K562 (cell line): ENCODE measurements at regions not wholly inside any gene's neighbourhood (a gene's known extent, or its start where the extent isn't known, plus 50 kb on each side); places are given as distances from the start of the nearest gene placed in this dataset.

Experiments used
- ATAC-seq: fragments of 200-7000 bp; cut with Tn5 transposase; 3 replicates; pipeline ENCODE4 v1.9.1; 2020; ENCODE audit warnings: moderate library complexity
- BruUV-seq: library from RNA; stranded (reverse); fragments of 400-500 nt; replicated peaks from 2 replicates; lab custom pipeline; 2021; lab: Mats Ljungman, UMichigan
- CTCF ChIA-PET: fragments of 300-600 bp; formaldehyde crosslinking; extraction: SDS; loops from one replicate; lab custom pipeline; 2021; ENCODE audit warnings: low intra/inter-chr PET ratio; lab: Yijun Ruan, JAX
- POLR2A ChIA-PET: fragments of 300-600, 350-650 bp; sonication (Branson Sonifier 250); formaldehyde crosslinking; extraction: SDS; loops from one replicate; lab custom pipeline; 2021; ENCODE audit warnings: antibody characterized with exemption, inconsistent platforms; lab: Yijun Ruan, JAX
- DNase-seq, 4 experiments: peaks; one replicate each; pipeline versions ENCODE4 v3.0.0 to v3.0.0-alpha.2; 2011 to 2018; ENCODE audit warnings: low spot score in 3 of 4, mixed read lengths in 3 of 4; ENCODE audit errors: extremely low read depth in 1 of 4
- FAIRE-seq: peaks from 2 replicates; lab custom pipeline; 2011; peaks lifted over from hg19 to GRCh38; lab: Jason Lieb, UNC
- H2AFZ ChIP-seq: 2 replicates; pipeline ENCODE4 v1.6.0; 2011; ENCODE audit warnings: low read depth, low read length, control low read depth, inconsistent platforms
- H3K27ac ChIP-seq: fragments of 200-600 bp; 3 replicates; pipeline ENCODE4 v1.8.0; 2011; ENCODE audit warnings: low read depth, mild to moderate bottlenecking, control low read depth, inconsistent platforms, low read length, moderate library complexity, mixed read lengths; ENCODE audit errors: extremely low read depth
- H3K27me3 ChIP-seq, 2 experiments: fragments of 300-600 bp in 1 of 2; 2 replicates in 1 of 2; 3 replicates in 1 of 2; pipeline versions ENCODE4 v1.6.0 to v1.8.0; 2011; ENCODE audit warnings: inconsistent platforms in 2 of 2, low read length in 2 of 2, mild to moderate bottlenecking in 1 of 2, mixed read lengths in 1 of 2, moderate library complexity in 1 of 2; ENCODE audit not compliant: control insufficient read depth in 2 of 2, insufficient read depth in 2 of 2
- H3K36me3 ChIP-seq: fragments of 300-600 bp; 3 replicates; pipeline ENCODE4 v1.8.0; 2011; ENCODE audit warnings: mild to moderate bottlenecking, low read length, inconsistent platforms; ENCODE audit not compliant: control insufficient read depth, insufficient read depth
- H3K4me1 ChIP-seq, 2 experiments: fragments of 200-600 bp in 1 of 2; replicated peaks in 1 of 2; 2 replicates in 1 of 2; 3 replicates in 1 of 2; pipeline versions ENCODE4 v1.5.1 to v1.8.0; 2011; ENCODE audit warnings: inconsistent platforms in 2 of 2, low read length in 2 of 2, mild to moderate bottlenecking in 1 of 2, mixed read lengths in 1 of 2, moderate library complexity in 1 of 2; ENCODE audit not compliant: control insufficient read depth in 2 of 2, insufficient read depth in 2 of 2
- H3K4me2 ChIP-seq: 2 replicates; pipeline ENCODE4 v1.6.1; 2011; ENCODE audit warnings: low read length, control low read depth, inconsistent platforms, mixed read lengths; ENCODE audit not compliant: insufficient read depth
- H3K4me3 ChIP-seq: fragments of 200-600 bp; sonication (generic), shearing (Covaris generic); 2 replicates; pipeline ENCODE4 v1.5.1; 2016; ENCODE audit warnings: control low read depth, inconsistent platforms
- H3K79me2 ChIP-seq: fragments of 200-600 bp; 3 replicates; pipeline ENCODE4 v1.8.0; 2011; ENCODE audit warnings: low read length, inconsistent platforms; ENCODE audit not compliant: control insufficient read depth, insufficient read depth
- H3K9ac ChIP-seq, 2 experiments: 2 replicates each; pipeline versions ENCODE4 v1.6.0 to v1.6.1; 2011; ENCODE audit warnings: low read depth in 2 of 2, low read length in 2 of 2, control low read depth in 1 of 2, inconsistent platforms in 1 of 2, mild to moderate bottlenecking in 1 of 2, mixed read lengths in 1 of 2; ENCODE audit not compliant: insufficient read depth in 1 of 2
- H3K9me1 ChIP-seq: one replicate; pipeline ENCODE4 v1.6.0; 2011; ENCODE audit warnings: inconsistent platforms, mild to moderate bottlenecking, low read length, moderate library complexity; ENCODE audit not compliant: control insufficient read depth, insufficient read depth
- H3K9me3 ChIP-seq: replicated peaks from 2 replicates; pipeline ENCODE4 v1.5.1; 2011; ENCODE audit warnings: low read depth, low read length, inconsistent platforms; ENCODE audit not compliant: control insufficient read depth, insufficient read depth
- H4K20me1 ChIP-seq: replicated peaks from 2 replicates; pipeline ENCODE4 v1.6.1; 2011; ENCODE audit warnings: low read length, inconsistent platforms, mixed read lengths; ENCODE audit not compliant: control insufficient read depth, insufficient read depth
- CXXC5 ChIP-seq: fragments of 250-450 bp; sonication (Bioruptor Pico); IDR thresholded peaks from 2 replicates; pipeline ENCODE4 v1.8.0; 2022; ENCODE audit warnings: inconsistent platforms, mild to moderate bottlenecking, moderate library complexity
- E4F1 ChIP-seq: fragments of 250-450 bp; sonication (Bioruptor Pico); IDR thresholded peaks from 2 replicates; pipeline ENCODE4 v1.5.0; 2021; ENCODE audit warnings: mild to moderate bottlenecking, borderline replicate concordance
- FOXA1 ChIP-seq: fragments of 450-650 bp; IDR thresholded peaks from 2 replicates; pipeline ENCODE4 v1.6.1; 2016; ENCODE audit warnings: mild to moderate bottlenecking, borderline replicate concordance
- KAT8 ChIP-seq: fragments of 450-650 bp; IDR thresholded peaks from 2 replicates; pipeline ENCODE4 v1.6.1; 2016; ENCODE audit warnings: low read depth, mild to moderate bottlenecking
- RBM14 ChIP-seq: fragments of 200-400 bp; formaldehyde crosslinking; IDR thresholded peaks from 2 replicates; pipeline ENCODE4 v1.6.1; 2018; ENCODE audit warnings: low read depth, mild to moderate bottlenecking, low read length, moderate library complexity, borderline replicate concordance; ENCODE audit not compliant: insufficient read depth
- RREB1 ChIP-seq: fragments of 250-450 bp; sonication (Bioruptor Pico); IDR thresholded peaks from 2 replicates; pipeline ENCODE4 v1.4.0; 2020
- SNIP1 ChIP-seq: fragments of 450-650 bp; IDR thresholded peaks from 2 replicates; pipeline ENCODE4 v1.7.1; 2017; ENCODE audit warnings: low read depth, mild to moderate bottlenecking
- TAL1 ChIP-seq: fragments of 450-650 bp; IDR thresholded peaks from 2 replicates; pipeline ENCODE4 v1.6.1; 2016; ENCODE audit warnings: mild to moderate bottlenecking
- TCF7 ChIP-seq: sonication (generic); IDR thresholded peaks from 2 replicates; pipeline ENCODE4 v1.6.1; 2016; ENCODE audit warnings: antibody characterized with exemption, borderline replicate concordance
- TGIF2 ChIP-seq: sonication (generic); formaldehyde crosslinking; IDR thresholded peaks from 2 replicates; pipeline ENCODE4 v1.8.1; 2022; ENCODE audit warnings: mild to moderate bottlenecking, missing genetic modification reagents, moderate library complexity
- XRCC5 ChIP-seq: fragments of 200-400 bp; formaldehyde crosslinking; IDR thresholded peaks from 2 replicates; pipeline ENCODE4 v1.6.1; 2017; ENCODE audit warnings: low read depth, mild to moderate bottlenecking, low read length
- ZBTB17 ChIP-seq: fragments of 450-650 bp; formaldehyde crosslinking; IDR thresholded peaks from 2 replicates; pipeline ENCODE4 v1.4.0; 2020; ENCODE audit warnings: mild to moderate bottlenecking
- ZBTB43 ChIP-seq: sonication (generic); formaldehyde crosslinking; IDR thresholded peaks from 2 replicates; pipeline ENCODE4 v1.8.0; 2023; ENCODE audit warnings: mild to moderate bottlenecking, missing genetic modification reagents
- ZNF124 ChIP-seq: sonication (generic); formaldehyde crosslinking; IDR thresholded peaks from 2 replicates; pipeline ENCODE4 v1.8.1; 2022; ENCODE audit warnings: missing genetic modification reagents
- ZNF695 ChIP-seq: fragments of 450-650 bp; formaldehyde crosslinking; IDR thresholded peaks from 2 replicates; pipeline ENCODE4 v1.4.0; 2020; ENCODE audit warnings: mild to moderate bottlenecking, moderate library complexity
- ZNF778 ChIP-seq: fragments of 450-650 bp; formaldehyde crosslinking; IDR thresholded peaks from 2 replicates; pipeline ENCODE4 v1.4.0; 2020; ENCODE audit warnings: mild to moderate bottlenecking, moderate library complexity
- WGBS: fragments of 100-300 bp; shearing (Covaris generic); methylation state at CpG from one replicate; pipeline ENCODE4 v1.1.6; 2016; ENCODE audit warnings: low coverage, mixed read lengths; ENCODE audit not compliant: insufficient coverage; ENCODE audit errors: missing lambda C conversion rate; 5-methylcytosine and 5-hydroxymethylcytosine counted together
- in situ Hi-C: fragments of 300-500 bp; cut with MboI; formaldehyde crosslinking; loops from 4 replicates; pipeline ENCODE4 v1.15.0; 2018; ENCODE audit warnings: inconsistent platforms, mixed read lengths
- intact Hi-C: fragments of 100-400 bp; cut with micrococcal nuclease; formaldehyde crosslinking; loops from 2 replicates; pipeline ENCODE4 v1.14.2; 2022

GRCh38 chr5:167307042-167307441, 984.4 kb upstream of the WWC1 start:
- in situ Hi-C loops (no loop called here), intact Hi-C loops (no loop called here)
- Histone ChIP-seq H3K36me3 (no peaks in the 10 kb centered on the region), H3K27ac (no peak overlapping the region), H4K20me1 (no peaks in the 10 kb centered on the region), H3K9ac (no peak overlapping the region), H3K79me2 (no peaks in the 10 kb centered on the region), H3K4me3 (no peak overlapping the region), H3K27me3 (no peaks in the 10 kb centered on the region), H3K4me2 (no peak overlapping the region), H3K9me1 (no peaks in the 10 kb centered on the region), H2AFZ (no peak overlapping the region), H3K9me3 (no peaks in the 10 kb centered on the region), H3K4me1 (no peaks in the 10 kb centered on the region)
- BruUV-seq, result no TSS peak
- ATAC-seq, result no peak
- no peak for FAIRE-seq
- CTCF ChIA-PET, result interaction anchor here (0.6 kb wide), 1 partner anchor 136 kb away, joined by 3 read pairs; no protein-coding TSS in a partner anchor
- POLR2A ChIA-PET, result no interaction called here
- 4% methylated on average over 4 of the region's 4 CpGs for WGBS
- DNase-seq, result no peak
- TF ChIP-seq ZNF695 (CRISPR knock-in tag) (no peak), SNIP1 (no peak), RBM14 (no peak), ZNF124 (CRISPR knock-in tag) (no peak), E4F1 (CRISPR knock-in tag) (no peak), RREB1 (no peak), CXXC5 (CRISPR knock-in tag) (no peak), ZNF778 (CRISPR knock-in tag) (no peak), FOXA1 (no peak), TGIF2 (no peak), TAL1 (no peak), TCF7 (no peak), XRCC5 (no peak), ZBTB17 (no peak), ZBTB43 (CRISPR knock-in tag) (no peak), KAT8 (no peak)
